Thoracic aorta (tissue), 2 donors: ENCODE measurements at regions not wholly inside any gene's neighbourhood (a gene's known extent, or its start where the extent isn't known, plus 50 kb on each side); places are given as distances from the start of the nearest gene placed in this dataset.

Experiments
- ATAC-seq: fragments of 150-250 bp; one replicate; pipeline ENCODE4 v1.8.0; 2017; ENCODE audit warnings: low read depth; ENCODE audit not compliant: insufficient number of reproducible peaks, low FRiP score
- DNase-seq: peaks from one replicate; pipeline ENCODE4 v3.0.0-alpha.2; 2020; ENCODE audit warnings: low spot score
- H3K27ac ChIP-seq, 2 donors: fragments of 200-600 bp; sonication (generic); 1 replicate in 1 of 2; 2 replicates in 1 of 2; pipeline ENCODE4 v1.5.1; 2016; ENCODE audit warnings: mild to moderate bottlenecking in 2 of 2, moderate library complexity in 2 of 2
- H3K27me3 ChIP-seq: fragments of 200-600 bp; sonication (generic); replicated peaks from 2 replicates; pipeline ENCODE4 v1.6.0; 2016; ENCODE audit warnings: mild to moderate bottlenecking; ENCODE audit not compliant: insufficient read depth
- H3K36me3 ChIP-seq: fragments of 200-600 bp; sonication (generic); one replicate; pipeline ENCODE4 v1.5.1; 2016
- H3K4me1 ChIP-seq, 2 donors: fragments of 200-600 bp; sonication (generic); 1 replicate in 1 of 2; 2 replicates in 1 of 2; pipeline versions ENCODE4 v1.5.1 to v1.6.0; 2016; ENCODE audit warnings: low read depth in 2 of 2, mild to moderate bottlenecking in 1 of 2; ENCODE audit not compliant: control insufficient read depth in 1 of 2
- H3K4me3 ChIP-seq: fragments of 200-600 bp; sonication (generic); 2 replicates; pipeline ENCODE4 v1.5.1; 2016; ENCODE audit warnings: mild to moderate bottlenecking
- H3K9me3 ChIP-seq: fragments of 200-600 bp; sonication (generic); 2 replicates; pipeline ENCODE4 v1.5.1; 2016
- TF ChIP-seq, protein P1 (sequence below): fragments of 200-600 bp; sonication (generic); IDR thresholded peaks from one replicate; pipeline ENCODE4 v1.5.1; 2019; ENCODE audit warnings: antibody characterized with exemption

DNA sequence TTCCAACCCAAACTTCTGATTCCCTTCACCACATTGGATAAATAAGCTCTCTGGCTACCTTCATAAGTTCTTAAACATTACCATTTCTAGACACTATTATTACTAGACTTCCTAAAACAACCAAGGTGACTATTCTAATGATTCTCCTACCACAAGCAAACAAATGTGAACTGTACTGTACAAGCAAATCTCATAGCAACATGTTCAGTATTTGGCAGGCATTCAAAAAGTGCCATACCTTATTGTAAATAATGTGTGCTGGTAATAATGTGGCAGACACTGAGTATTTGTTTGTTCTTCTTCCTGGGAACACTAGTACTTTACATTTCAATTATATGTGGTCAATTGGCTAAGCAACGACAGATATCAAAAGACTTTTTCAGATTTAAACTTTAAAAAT, 986.0 kb upstream of the SPRY2 start:
- Histone ChIP-seq H3K27me3 (no peaks in the 10 kb centered on the region), H3K9me3 (no peaks in the 10 kb centered on the region), H3K27ac (no peak overlapping the region), H3K4me3 (no peak overlapping the region), H3K4me1 (no peaks in the 10 kb centered on the region), H3K36me3 (no peaks in the 10 kb centered on the region)
- DNase-seq = no peak
- no peak for ATAC-seq
- TF ChIP-seq, protein P1, sequence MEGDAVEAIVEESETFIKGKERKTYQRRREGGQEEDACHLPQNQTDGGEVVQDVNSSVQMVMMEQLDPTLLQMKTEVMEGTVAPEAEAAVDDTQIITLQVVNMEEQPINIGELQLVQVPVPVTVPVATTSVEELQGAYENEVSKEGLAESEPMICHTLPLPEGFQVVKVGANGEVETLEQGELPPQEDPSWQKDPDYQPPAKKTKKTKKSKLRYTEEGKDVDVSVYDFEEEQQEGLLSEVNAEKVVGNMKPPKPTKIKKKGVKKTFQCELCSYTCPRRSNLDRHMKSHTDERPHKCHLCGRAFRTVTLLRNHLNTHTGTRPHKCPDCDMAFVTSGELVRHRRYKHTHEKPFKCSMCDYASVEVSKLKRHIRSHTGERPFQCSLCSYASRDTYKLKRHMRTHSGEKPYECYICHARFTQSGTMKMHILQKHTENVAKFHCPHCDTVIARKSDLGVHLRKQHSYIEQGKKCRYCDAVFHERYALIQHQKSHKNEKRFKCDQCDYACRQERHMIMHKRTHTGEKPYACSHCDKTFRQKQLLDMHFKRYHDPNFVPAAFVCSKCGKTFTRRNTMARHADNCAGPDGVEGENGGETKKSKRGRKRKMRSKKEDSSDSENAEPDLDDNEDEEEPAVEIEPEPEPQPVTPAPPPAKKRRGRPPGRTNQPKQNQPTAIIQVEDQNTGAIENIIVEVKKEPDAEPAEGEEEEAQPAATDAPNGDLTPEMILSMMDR = no peak

DNA sequence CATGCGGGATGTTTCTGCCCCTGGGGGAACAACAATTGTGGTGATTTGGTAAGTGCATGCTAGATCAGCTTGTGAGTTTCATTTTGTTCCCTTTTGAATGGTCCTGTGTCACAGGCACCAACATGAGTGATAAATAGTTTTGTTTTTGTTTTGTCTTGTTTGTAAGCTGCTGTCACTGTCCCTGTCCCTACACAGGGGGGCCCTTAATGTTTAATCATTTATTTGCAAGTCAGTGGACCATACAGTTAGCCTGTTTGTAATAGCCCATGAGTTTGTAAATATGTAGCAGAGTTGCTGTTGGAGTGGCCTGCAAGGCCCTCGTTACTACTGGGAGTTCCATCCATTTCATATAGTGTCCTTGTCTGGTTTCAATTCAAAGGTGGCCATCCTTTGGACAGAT, 979.6 kb upstream of the SPRY2 start:
- no peaks in the 10 kb centered on the region for H3K36me3 ChIP-seq
- DNase-seq = no peak
- H3K4me3 ChIP-seq = no peak overlapping the region
- no peaks in the 10 kb centered on the region for H3K27me3 ChIP-seq
- no peaks in the 10 kb centered on the region for H3K9me3 ChIP-seq
- no peaks in the 10 kb centered on the region for H3K4me1 ChIP-seq
- no peak overlapping the region for H3K27ac ChIP-seq
- ATAC-seq = no peak
- TF ChIP-seq, protein P1 = no peak

DNA sequence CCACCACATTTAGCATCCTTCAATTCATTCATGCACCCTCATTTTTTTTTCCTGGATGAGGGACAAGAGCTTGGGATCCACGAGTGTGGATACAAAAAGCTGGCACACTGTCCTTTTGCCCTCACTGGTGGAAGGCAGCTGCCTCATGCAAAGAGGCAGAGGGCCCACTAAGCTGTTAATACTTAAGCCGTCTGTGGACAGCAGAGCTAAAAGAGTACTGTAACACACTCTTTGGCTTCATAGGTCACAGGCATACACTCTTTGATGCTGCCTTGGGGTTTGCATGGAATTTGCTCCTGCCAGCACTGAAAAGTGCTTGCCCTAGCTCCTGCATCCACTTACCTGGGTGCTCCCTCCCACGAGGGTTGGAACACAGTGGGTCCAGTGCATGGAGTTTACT, 978.4 kb upstream of the SPRY2 start:
- Histone ChIP-seq H3K4me3 (no peak overlapping the region), H3K36me3 (no peaks in the 10 kb centered on the region), H3K27ac (no peak overlapping the region), H3K27me3 (no peaks in the 10 kb centered on the region), H3K4me1 (no peaks in the 10 kb centered on the region), H3K9me3 (no peaks in the 10 kb centered on the region)
- TF ChIP-seq, protein P1 = no peak
- DNase-seq (no peak), ATAC-seq (no peak)

DNA sequence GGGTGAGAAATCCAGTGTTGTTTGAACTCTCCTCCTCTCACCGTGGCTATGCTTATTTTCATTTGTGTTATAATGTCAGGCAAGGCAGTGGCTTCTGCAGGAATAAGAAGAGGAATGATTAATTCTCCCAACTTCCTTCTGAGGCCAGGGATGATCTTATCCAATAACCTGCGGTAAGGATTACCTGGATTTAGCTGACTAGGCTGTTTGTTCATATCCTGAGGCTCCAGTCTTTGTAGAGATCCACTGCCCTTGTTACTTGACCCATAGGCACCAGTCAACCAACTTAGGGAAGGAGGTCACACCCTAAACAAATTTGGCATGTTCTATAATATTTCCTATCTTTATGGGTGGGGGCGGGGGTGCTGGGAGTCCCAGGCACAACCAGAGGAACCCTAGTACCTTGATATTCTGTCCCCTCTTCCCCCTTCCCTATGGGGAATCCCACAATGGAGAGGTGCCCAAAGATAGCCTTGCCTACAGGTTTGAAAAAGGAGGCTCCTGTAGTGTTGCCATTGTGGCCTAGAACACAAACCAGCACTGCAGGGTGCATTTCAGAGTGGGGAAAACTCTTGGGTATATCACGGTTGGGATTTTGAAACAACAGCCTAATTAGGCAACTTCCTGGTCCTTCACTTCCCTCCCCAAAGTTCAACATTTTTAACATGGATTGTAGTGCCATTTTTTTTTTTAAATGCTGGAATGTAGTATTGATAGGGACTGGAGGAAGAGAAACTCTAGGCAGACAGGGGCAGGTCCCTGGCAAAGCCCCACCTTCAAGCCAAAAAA, 977.5 kb upstream of the SPRY2 start:
- H3K36me3 ChIP-seq = no peaks in the 10 kb centered on the region
- H3K9me3 ChIP-seq = no peaks in the 10 kb centered on the region
- no peaks in the 10 kb centered on the region for H3K4me1 ChIP-seq
- no peak for DNase-seq
- no peaks in the 10 kb centered on the region for H3K27me3 ChIP-seq
- ATAC-seq = no peak
- TF ChIP-seq, protein P1 = no peak
- H3K4me3 ChIP-seq = no peak overlapping the region
- H3K27ac ChIP-seq = no peak overlapping the region

DNA sequence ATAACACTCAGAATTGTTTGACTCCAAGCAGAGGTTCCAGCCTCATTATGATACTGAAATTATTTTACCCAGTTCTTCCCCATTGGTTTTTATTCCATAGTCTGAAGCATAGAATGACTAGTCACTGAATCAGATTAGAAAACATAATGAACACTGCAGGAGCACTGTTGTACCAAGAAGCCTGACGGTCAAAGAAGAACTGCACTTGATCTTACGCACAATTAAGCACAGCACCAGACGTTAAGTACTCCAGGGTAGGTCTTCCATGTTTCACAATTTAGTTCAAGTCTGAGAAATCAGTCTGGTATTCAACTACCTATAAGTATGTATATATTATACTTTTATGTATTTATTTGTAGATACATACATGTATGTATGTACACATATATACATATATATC, 973.5 kb upstream of the SPRY2 start:
- H3K27me3 ChIP-seq = no peaks in the 10 kb centered on the region
- H3K27ac ChIP-seq = no peak overlapping the region
- TF ChIP-seq, protein P1 = no peak
- H3K4me1 ChIP-seq = no peaks in the 10 kb centered on the region
- H3K9me3 ChIP-seq = no peaks in the 10 kb centered on the region
- no peak for DNase-seq
- no peaks in the 10 kb centered on the region for H3K36me3 ChIP-seq
- H3K4me3 ChIP-seq = no peak overlapping the region
- ATAC-seq = no peak
